Ramos (cell line): ENCODE measurements at regions not wholly inside any gene's neighbourhood (a gene's known extent, or its start where the extent isn't known, plus 50 kb on each side); places are given as distances from the start of the nearest gene placed in this dataset.

Experiments used
- in situ Hi-C: fragments of 300-500 bp; cut with MboI; formaldehyde crosslinking; loops from one replicate; pipeline ENCODE4 v1.14.3; 2022; ENCODE audit warnings: low sequenced_read_pairs; ENCODE audit not compliant: unreplicated experiment

DNA sequence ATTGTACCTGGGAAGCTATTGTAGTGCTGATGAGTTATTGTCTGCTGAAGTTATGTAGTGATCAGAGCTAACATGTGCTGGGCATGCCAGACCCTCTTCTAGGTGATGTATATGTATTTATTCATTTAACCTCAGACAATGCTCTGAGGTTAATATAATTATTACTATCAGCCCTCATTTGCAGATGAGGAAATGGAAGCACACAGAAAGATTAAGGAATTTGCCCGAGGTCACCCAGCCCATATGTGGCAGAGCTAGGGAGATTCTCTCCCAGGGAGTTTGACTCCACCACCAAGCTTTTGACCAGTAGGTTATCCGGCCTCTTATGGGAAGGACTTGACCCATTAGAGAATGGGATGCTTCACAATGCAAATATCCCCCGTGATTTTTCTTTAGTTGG lies 114.2 kb upstream of the NAV2 start:
- in situ Hi-C loops: loop anchor here (25.0 kb wide), 1 partner anchor 111 kb away; no protein-coding TSS in a partner anchor

DNA sequence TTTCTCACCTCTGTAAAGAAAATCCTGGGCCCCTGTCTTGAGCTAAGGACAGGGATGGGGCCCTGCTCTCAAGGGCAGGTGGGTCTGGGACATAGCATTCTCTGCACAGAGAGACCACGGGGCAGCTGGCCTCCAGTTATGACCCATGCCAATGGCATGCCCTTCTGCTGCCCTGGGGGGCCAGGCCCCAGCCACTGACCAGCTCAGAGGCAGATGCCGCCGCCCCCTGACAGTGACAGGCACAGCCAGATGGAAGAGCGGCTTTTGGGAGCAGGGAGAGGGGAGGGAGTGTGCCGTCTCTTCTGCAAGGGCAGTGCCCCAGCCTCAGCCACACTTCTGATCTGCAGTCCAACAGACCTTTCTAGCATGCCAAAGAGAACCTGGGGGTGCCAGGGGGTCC lies 114.8 kb upstream of the NAV2 start:
- in situ Hi-C loops: loop anchor here (25.0 kb wide), 1 partner anchor 111 kb away; no protein-coding TSS in a partner anchor

DNA sequence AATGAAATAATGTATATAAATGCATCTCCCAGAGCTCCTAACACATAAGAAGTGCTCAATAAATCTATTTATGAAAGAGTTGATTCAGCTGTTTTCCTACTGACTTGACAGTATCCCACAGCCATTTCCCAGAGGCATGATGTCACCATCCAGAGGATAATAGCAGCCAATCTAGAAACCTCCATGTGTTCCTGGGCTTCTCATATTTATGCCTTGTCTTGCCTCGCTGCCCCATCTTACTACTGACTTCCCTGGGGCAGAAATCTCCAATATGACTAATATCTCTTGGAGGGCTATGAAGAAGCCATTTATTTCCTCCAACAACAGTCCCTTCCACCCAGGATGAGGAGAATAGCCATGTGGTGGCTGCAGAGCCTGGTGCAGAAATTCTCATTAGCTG lies 115.4 kb upstream of the NAV2 start:
- in situ Hi-C loops: loop anchor here (25.0 kb wide), 1 partner anchor 110 kb away; no protein-coding TSS in a partner anchor

DNA sequence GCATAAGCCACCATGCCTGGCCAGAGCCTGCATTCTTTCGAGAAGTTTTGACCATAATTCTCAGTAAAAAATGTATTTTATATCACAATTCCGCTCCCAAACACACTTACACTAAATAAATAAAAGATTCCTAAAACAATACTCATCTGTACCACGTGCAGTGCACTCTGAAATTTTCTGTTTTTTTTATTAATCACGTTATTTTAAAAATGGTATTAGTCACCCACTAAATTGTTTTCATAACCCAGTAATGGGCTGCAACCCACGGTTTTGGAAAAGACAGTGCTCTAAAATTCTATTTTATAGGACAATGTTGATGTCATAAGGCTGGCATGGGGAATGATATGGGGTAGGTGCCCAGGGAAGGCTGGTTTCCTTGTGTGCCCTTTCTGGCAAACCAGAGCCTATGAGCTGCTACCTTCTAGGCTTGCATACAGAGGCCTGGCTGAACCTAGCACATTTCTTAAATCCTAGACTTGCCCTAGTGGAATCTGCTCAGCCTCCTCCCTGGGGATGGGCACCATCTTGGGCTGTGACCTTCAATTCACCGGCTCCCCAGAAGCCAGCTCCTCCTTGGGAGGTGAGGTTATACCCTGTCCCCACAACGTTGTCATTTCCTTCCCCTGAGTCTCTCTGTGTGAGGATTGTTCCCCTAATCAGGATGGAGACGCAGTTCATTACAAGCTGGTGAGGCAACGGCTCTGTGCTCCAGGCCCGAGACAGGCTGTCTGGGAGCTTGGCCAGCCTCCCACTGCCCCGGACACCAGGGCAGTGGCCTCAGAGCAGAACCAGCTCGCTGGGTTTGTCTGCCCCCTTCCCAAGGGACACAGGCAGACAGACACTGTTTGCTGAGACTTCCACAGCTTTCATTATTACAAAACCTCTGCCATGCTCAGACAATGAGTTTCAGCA lies 116.5 kb upstream of the NAV2 start:
- in situ Hi-C loops: loop anchor here (25.0 kb wide), 1 partner anchor 109 kb away; no protein-coding TSS in a partner anchor

DNA sequence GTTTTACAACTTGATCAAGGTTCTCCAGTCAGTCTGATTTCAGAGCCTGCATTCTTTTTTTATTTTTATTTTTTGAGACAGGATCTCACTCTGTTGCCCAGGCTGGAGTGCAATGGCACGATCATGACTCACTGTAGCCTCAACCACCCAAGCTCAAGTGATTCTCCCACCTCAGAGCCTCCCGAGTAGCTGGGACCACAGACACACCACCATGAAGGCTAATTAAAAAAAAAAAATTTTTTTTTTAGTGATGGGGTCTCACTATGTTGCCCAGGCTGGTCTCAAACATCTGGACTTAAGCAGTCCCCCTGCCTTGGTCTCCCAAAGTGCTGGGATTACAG lies 117.2 kb upstream of the NAV2 start:
- in situ Hi-C loops: loop anchor here (25.0 kb wide), 1 partner anchor 108 kb away; no protein-coding TSS in a partner anchor

DNA sequence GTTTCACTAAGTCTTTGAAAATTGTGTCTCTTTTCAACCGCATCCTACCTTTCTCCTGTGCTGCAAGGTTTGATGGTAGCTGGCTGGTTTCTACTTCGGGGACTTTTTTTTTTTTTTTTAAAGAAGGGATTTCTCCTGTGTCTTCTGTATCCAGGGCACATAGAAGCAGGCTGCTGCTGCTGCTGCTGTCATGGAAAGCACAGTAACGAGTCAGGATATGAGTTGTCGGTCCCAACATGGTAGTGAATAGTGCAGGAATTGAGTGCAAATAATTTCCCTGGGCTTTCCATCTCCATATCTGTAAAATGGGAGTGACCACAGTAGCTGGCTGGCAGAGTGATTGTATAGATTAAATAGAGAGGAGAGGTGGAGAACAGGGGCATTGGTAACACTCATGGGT lies 118.3 kb upstream of the NAV2 start:
- in situ Hi-C loops: loop anchor here (25.0 kb wide), 1 partner anchor 107 kb away; no protein-coding TSS in a partner anchor

DNA sequence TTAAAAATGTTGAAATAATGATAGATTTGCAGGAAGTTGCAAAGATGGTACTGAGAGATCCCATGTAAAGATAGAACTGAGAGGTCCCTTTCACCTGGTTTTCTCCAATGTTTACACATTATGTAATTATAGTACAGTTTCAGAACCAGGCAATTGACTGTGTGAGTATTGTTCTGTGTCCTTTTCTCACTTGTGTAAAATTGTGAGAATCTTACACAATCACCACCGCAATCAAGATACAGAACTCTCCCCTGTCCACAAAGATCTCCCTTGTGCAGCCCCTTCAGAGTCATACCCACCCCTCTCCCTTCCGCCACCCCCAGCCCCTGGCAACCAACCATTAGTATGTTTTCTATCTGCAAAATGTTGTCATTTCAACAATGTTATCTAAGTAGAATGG lies 119.8 kb upstream of the NAV2 start:
- in situ Hi-C loops: loop anchor here (25.0 kb wide), 1 partner anchor 106 kb away; no protein-coding TSS in a partner anchor

DNA sequence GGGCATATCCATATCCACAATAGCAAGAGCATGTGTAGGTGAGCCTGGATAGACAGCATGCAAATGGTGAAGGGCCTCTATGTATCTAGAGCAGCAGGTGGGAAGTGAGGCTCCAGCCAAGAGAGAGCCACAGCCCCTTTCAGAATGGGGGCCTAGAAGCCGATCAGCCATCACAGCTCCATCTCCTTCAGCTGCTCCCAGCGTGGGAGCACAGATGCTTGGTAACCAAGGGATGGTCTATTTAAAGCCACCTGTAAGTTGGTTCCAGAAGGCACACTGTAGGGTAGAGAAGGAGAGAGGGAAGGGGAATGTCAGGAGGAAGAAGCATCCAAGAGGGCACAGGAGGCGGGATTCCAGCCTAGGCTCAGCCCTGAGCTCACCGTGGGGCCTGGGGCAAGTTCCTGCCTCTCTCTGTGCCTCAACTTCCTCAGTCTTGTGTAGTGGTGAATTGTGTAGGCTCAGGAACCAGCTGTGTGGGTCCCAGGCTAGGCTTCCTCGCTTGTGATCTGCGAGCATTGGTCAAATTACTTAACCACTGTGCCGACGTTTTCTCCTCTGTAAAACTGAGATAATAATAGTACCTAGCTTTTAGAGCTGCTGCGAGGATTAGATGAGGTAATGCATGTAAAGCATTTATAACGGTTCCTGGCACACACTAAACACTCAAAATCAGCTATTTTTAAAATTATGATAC lies 122.9 kb upstream of the NAV2 start:
- in situ Hi-C loops: loop anchor here (25.0 kb wide), 1 partner anchor 102 kb away; no protein-coding TSS in a partner anchor

DNA sequence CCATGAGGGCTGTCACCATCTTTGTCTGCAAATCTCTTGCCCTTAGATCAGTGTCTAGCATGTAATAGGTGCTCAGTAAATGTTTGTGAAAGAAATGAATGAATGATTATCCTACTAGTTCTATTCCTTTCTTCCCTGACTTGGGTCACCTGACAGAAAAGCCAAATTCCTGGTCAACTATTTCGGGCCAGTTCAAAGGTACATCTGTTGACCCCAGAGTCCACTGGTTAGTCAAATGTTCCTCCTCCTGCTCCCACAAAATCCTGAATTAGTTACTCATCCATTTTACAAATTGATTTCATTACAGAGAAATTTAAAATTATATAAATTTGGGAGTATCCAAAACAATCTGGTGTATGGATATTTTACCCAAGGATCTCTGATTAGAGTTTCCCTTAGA lies 124.7 kb upstream of the NAV2 start:
- in situ Hi-C loops: loop anchor here (25.0 kb wide), 1 partner anchor 101 kb away; no protein-coding TSS in a partner anchor

DNA sequence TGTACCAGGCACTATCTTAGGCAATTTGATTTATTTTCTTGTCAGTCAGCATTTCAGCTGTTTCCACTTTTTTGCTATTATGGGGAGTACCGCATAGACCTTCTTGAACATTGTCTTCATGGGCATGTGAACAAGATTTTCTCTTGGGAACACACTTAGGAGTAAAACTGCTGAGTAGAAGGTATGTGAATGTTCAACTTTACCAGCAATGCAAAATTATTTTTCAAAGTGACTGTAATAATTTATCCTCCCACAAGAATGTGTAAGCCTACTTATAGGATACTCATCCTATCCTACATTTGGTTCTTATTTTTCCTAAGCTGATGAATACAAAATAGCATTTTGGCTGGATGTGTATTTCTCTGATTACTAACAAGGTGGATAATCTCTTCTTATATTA lies 132.0 kb upstream of the NAV2 start:
- in situ Hi-C loops: loop anchor here (25.0 kb wide), 1 partner anchor 93 kb away; no protein-coding TSS in a partner anchor

DNA sequence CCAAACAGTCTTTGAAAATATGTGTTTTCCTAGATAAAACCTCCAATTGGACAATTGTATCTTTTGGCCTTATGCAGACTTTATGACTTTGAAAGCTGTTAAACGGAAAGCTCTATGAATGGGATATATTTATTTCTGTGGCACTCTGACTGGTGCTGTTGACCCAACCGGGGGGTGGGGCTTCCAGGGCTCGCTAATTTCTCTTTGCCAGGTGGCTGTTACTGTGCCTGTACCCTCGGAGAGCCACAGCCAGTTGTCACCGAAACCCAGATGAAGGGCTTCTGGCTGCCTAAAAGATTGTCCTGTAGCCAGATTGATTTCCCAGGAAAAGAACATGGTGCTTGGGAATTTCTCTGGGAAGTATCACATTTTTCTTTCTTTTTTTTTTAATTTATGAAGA lies 132.7 kb upstream of the NAV2 start:
- in situ Hi-C loops: loop anchor here (25.0 kb wide), 1 partner anchor 93 kb away; no protein-coding TSS in a partner anchor

DNA sequence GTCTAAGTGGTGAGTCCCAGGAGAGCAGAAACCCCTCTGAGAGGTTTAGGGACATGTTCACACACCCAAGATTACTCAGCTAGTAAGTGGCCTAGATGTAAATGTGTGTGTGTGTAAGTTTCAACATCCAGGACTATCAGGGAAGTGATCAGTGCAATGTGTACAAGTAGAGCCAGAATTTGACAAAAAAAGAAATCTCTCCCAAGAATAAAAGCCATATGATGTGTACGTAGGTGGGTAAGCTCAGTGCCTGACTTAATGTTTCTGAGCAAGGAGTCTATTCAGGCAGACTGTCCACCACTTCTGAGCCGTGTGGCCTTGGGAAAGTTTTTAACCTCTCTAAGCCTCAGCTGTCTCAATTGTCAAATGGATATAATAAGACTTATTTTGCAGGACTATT lies 133.8 kb upstream of the NAV2 start:
- in situ Hi-C loops: loop anchor here (25.0 kb wide), 1 partner anchor 92 kb away; no protein-coding TSS in a partner anchor

DNA sequence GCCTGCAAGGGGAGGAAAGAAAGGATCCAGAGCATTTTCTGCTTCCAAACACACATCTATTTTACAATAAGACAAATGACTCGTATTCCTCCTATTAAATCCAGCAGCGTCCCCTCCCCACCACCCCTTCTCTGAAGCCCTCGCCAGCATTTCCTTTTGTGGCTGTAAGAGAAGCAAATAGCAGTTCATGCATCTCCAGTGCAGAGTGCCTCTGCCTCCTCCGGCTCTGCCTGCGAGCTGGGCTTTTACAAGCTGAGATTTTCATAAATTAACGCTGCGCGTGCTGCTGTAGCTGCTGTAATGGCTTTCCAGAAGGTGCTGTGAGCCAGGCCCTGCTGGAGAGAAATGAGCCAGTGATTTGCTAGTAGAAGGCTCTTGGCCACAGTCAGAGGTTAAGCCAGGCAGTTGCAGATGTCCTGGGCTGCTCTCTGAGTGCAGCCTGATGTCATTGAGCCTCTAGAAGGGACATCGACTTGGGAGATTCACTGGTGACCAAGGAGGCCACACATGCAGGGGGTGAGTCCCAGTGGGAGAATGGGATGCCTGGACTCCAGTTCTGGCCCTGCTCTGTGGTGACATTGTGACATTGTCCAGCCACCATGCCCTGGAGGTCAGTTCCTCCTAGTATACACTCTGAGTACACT lies 134.5 kb upstream of the NAV2 start:
- in situ Hi-C loops: loop anchor here (25.0 kb wide), 1 partner anchor 91 kb away; no protein-coding TSS in a partner anchor

DNA sequence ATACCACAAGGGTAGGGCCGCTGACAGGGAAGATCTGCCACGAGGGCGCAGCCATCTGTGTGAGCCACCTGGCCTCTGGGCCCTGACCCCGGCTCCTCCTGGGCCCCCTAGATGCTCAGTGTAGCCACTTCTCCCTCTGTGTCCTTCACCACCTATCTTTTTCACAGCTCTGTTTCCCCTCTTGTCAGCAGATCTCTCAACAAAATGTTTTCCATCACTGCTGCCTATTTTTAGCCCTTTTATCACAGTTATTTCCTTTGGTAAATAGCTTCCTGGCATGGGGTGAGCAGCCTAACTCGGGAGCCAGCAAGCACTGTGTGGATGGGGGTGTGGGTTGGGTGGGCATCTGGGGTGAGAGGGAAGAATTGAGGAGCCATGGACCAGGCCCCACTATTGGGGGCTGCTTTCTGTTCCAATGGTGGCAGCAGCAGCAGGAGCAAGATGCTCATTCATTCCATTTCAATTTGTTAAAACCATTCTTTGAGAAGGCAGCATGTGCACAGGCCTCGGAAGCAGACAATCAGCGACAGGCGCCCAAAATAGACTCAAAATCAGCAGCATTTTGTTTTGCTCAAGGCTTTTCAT lies 135.2 kb upstream of the NAV2 start:
- in situ Hi-C loops: loop anchor here (25.0 kb wide), 1 partner anchor 90 kb away; no protein-coding TSS in a partner anchor

DNA sequence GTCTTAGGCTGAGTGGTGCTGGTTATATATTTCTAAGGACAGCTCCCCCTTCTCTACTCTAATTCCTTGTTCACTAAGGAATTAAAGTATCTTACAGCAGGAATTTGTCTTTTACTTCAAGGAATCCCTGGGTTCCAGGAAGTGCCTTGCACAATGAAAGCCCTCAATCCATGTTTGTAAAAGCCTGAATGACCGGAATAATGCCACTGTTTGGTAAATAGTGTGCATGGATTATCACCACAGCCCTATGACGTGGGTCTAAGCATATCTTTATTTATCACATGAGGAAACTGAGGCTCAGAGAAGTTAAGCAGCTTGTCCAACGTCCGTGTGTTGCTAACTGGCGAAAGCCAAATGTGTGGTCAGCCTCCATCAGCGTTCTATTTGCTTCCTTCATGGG lies 135.7 kb upstream of the NAV2 start:
- in situ Hi-C loops: loop anchor here (25.0 kb wide), 1 partner anchor 90 kb away; no protein-coding TSS in a partner anchor

DNA sequence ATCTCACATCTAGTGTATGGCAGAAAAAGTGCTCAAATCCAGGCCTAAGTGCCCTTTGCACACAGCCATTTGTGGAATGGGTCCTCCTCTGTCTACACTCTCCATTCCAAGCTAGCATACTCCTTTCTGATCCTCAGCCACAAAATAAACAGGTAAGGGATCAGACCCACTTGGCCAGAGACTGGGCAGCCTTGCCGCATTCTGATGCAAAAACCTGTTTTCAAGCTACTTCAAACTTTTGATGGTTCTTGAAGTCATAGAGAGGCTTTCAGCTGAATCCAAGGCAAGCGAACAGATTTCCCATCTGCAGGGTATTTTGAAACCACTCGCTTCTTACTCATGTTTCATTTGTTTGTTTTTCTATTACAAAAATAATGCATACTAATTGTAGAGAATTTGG lies 136.6 kb upstream of the NAV2 start:
- in situ Hi-C loops: loop anchor here (25.0 kb wide), 1 partner anchor 89 kb away; no protein-coding TSS in a partner anchor

DNA sequence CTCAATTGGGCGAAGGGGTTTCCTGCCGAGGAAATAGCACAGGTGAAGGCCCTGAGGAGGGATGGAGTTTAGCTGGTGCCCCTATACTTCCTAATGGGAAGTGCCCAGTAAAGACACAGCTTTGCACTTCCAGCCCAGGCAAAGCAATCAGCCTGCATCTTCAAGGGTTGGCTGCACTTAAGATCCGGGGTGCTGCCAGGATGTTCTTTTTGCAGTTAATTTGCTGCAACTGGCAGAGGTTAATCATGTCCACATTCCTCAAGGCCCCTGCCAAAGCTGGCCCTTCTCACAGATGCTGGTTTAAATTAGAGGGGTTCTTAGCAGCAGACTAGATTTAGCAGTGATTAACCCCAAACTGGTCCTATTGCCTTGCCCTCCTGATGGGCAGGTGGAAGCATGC lies 137.7 kb upstream of the NAV2 start:
- in situ Hi-C loops: loop anchor here (25.0 kb wide), 2 partner anchors 88 to 562 kb away; no protein-coding TSS in a partner anchor

DNA sequence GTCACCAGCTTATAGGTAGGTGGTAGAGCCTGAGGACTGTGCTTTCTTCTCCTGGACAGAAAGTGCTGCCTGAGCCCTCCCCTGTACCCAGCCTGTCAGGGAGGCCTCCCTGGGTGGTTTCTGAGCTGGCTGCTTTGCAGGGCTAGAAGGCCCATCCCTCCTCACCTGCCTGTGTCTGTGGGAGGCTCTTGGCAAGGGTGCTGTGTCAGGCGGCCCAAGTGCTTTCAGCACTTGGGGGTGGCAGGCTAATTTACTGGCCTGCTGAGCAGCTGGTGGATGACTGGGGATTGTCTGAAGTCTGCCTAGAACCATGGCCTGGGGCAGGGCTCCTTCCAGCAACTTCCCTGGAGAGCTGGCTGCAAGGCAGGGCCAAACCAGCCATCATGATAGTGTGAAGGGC lies 139.0 kb upstream of the NAV2 start:
- in situ Hi-C loops: loop anchor here (25.0 kb wide), 1 partner anchor 564 kb away; no protein-coding TSS in a partner anchor

DNA sequence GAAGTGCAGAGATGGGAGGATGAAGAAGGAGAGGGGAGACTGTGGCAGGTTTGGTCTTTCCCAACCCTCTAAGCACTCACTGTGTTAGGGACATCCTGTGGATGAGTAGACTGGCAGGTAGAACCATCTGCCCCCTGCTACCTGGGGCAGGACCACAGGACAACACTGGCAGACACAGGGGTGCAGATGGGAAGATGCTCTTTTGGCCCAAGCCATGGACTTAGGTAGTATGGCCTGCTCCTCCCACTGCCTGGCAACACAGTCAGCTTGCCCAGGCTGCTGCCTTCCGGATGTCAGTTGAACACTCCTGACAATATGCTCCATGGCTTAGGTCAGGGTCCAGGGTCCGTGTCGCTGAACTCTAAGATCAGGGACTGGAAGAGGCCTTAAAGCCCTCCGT lies 140.7 kb upstream of the NAV2 start:
- in situ Hi-C loops: loop anchor here (25.0 kb wide), 1 partner anchor 565 kb away; no protein-coding TSS in a partner anchor
